HG03175 (cell line): ENCODE measurements at regions not wholly inside any gene's neighbourhood (a gene's known extent, or its start where the extent isn't known, plus 50 kb on each side); places are given as distances from the start of the nearest gene placed in this dataset.

Source experiments
- ATAC-seq: cut with Tn5 transposase; IDR thresholded peaks from one replicate; pipeline ENCODE4 v1.9.1; 2021; ENCODE audit warnings: mild to moderate bottlenecking, moderate library complexity; ENCODE audit not compliant: unreplicated experiment

DNA sequence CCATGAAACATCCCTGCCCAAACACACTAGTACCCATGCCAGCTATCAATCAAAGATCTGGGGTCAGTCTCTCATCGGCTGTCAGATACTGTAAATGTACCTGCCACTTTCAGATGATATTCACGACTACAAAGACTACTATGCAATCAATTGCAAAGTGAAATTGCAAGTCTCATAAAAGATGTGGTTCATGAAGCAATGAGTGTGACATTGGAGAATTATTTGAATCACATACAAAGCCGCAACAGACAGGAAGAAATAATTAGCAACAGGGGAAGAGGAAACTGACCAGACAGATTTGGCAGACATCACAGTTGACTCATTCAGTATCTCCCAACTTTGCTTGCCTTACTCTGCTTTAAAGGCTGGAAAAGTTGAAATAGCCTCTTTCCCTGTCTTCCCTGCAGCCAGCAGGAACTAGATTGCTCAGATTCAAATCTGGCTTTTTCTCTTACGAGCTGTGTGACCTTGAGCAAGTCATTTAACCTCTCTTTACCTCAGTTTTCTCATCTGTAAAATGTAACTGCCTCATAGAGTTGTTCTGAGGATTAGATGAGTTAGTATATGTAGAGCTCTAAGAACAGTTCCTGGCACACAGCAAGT, 95.7 kb upstream of the C3orf80 start:
- ATAC-seq, result peak; percentile 75

DNA sequence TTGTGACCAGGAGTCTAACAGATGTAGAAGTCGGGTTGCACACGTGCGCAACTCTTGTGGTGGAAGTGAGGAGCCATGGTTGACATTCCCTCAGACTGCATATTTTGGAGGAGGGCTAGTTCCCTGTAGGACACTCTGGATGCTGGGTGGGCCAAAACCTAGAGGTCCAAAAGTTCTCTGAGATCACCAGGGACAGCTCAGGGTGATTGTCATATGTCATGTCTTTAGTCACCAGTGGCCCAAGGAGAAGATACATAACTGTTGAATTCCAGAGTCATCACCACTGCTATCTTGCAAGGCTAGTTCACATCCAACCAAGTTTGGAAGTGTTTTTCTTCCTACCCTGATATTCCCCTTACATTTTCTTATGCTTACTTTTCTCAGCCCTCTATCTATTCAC, 95.2 kb upstream of the C3orf80 start:
- peak; percentile 4 for ATAC-seq

DNA sequence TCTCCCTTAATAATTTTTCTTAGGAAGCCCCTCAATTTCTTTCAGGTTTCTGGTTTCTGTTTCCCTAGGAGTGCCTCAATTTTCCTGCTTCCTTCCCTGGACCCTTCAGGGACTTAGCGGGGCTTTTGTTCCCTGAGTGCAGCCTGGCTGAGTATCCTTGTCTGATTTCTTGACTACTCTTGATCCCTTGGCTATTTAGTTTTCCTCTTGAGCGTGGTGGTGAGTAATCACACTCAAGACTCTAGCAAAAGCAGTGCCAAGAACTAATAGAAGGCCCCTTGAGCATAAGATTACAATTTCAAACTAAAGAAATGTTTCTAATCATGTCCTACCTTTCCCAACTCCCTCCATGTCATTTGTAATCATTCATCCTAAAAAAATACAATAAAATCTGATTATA, 94.3 kb upstream of the C3orf80 start:
- no peak for ATAC-seq

- ATAC-seq, result no peak
Observed at GRCh38 chr3:160132226-160132625, 93.0 kb upstream of the C3orf80 start.

DNA sequence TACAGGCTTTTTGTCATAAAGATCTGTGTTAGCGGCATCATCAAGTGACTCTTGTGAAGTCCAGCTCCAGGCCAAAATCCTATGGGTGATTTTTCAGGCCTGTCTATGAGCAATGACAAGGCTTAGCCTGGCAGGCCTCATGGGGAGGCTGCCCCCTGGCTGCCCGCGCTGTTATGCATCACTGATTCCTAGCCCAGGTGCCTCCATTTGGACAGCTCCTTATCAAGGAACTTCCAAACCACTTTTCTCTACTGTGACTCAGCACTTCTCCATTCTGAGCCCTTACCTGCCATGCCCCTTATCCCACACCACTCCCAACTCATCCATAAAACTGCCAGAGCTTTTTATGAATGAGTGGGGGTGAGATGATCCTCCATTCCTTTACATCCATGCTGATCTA, 91.5 kb upstream of the C3orf80 start:
- no peak for ATAC-seq

- ATAC-seq, result no peak
Observed at GRCh38 chr3:160134454-160134853, 90.8 kb upstream of the C3orf80 start.

DNA sequence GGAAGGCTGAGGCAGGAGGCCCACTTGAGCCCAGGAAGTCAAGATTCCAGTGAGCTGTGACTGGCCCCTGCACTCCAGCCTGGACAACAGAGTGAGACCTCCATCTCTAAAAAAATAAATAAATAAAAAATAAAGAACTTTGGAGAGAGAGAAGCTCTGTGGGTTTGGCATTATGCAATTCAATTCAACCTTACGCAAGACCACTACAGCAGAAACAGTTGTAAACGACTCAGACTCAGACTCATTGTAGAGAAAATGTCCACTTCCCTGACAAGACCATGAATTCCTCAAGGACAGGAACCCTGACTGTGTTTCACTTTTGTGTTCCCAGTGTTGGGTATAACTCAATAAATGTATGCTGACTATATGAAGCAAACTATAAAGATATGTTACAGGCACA, 90.3 kb upstream of the C3orf80 start:
- ATAC-seq, result no peak

GRCh38 chr3:160135851-160136250, 89.4 kb upstream of the C3orf80 start:
- ATAC-seq, result peak; percentile 28

DNA sequence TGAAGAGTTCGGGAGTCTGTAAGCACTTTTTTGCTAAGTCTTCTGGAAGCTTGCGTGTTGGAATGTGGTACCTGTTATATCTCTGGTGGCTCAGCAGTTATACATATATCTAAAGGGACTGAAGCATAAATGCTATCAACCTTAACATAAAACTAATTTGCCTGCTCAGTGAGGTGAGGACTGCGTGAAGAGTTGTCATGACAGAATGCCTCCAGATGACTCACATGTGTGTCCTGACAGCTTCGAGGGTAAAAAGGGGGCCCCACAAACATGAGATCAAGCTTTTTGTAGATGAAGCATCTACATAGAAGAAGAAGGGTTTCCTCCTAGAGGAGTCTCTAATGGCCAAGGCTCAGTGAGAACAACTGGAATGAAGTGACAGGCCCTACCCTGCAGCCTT, 88.8 kb upstream of the C3orf80 start:
- ATAC-seq, result peak; percentile 64

GRCh38 chr3:160139291-160139690, 85.9 kb upstream of the C3orf80 start:
- ATAC-seq, result no peak

GRCh38 chr3:160140756-160141155, 84.5 kb upstream of the C3orf80 start:
- no peak for ATAC-seq

- ATAC-seq, result no peak
Observed at GRCh38 chr3:160141485-160142185, 83.6 kb upstream of the C3orf80 start.

DNA sequence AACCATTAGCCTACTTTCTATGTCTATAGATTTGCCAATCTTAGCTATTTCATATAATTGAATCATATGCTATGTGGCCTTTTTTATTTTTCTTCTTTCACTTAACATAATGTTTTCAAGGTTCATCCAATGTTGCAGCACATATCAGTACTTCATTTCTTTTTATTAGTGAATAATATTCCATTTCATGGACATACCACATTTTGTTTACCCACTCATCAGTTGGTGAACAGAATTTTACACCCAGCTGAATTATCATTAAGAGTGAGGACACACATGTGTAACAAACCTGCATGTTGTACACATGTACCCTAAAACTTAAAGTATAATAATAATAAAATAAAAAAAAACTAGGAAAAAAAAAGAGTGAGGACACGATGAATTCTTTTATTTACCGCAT, 81.7 kb upstream of the C3orf80 start:
- no peak for ATAC-seq

DNA sequence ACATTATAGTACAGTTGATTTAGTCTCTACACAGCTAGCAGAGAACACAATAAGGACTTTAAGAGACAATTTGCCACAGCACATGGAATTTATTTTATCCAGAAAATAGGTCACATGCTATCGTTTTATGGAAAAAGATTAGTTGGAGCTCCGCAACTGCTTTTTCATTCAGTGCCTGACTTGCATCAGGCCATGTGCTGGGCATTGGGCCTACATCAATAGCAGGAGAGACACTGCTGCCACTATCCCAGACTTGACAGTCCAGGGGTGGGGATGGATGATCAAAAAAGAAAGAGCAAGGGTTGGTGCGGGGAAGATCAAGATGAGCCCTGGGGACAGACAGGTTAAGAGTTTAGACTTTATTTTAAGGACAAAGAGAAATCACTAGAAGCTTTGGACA, 75.2 kb upstream of the C3orf80 start:
- ATAC-seq, result no peak

DNA sequence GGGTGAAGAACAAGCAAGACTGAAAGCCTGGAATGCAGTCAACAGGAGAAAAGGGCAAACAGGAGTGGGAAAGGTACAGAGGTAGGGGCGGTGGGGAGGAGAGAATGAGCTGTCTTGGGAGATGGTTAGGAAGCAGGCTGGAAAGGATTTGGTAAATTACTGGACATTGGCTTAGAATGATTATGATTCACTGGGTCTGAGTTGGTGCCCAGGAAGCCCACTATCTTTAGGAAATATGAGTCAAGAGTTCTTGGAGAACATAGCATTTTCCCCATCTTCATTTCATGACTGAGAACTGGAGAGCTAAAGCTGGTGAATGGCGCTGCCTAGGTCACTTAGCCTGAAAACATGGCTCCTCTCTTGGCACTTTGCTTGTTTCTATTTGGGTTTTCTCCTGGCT, 74.7 kb upstream of the C3orf80 start:
- ATAC-seq, result no peak

GRCh38 chr3:160152638-160153037, 72.6 kb upstream of the C3orf80 start:
- no peak for ATAC-seq

DNA sequence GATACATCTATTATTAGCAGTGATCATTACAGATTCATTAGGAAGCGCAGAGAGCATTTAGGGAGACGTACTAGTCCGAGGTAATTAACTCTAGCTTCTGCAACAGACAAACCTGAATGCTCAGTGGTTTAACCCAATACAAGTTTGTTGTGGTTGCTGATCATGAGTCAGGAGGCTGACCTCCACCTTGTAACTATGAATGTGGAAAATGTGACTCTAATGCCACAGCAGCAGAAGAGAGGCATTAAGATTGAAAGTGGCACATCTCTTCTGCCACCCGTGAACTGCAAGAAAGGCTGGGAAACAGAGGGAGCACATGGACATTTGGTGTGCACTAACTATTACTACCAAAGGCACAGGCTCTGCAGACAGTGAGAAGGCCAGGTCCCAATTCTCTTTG, 71.2 kb upstream of the C3orf80 start:
- ATAC-seq, result no peak

- no peak for ATAC-seq
Observed at GRCh38 chr3:160154596-160154995, 70.6 kb upstream of the C3orf80 start.

- no peak for ATAC-seq
Observed at GRCh38 chr3:160157321-160157720, 67.9 kb upstream of the C3orf80 start.

DNA sequence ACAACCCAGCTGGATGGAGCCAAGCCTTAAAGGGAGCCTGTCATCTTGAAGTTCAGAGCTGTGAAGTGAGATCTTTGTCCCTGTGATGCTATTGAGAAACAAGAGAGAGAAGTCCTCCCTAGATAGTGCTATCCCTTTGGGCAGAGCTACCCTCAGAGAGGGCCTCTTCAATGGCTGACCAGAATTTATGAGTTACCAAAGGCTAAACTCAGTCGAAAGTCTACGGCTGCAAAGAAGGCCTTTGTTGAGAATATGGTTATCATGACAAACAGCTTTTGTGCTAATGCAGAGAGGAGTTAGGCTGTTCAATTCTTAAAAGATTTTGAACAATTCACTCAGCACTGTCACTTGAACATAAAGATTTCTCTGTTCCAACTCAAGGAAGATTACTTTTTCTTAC, 65.9 kb upstream of the C3orf80 start:
- ATAC-seq, result no peak

DNA sequence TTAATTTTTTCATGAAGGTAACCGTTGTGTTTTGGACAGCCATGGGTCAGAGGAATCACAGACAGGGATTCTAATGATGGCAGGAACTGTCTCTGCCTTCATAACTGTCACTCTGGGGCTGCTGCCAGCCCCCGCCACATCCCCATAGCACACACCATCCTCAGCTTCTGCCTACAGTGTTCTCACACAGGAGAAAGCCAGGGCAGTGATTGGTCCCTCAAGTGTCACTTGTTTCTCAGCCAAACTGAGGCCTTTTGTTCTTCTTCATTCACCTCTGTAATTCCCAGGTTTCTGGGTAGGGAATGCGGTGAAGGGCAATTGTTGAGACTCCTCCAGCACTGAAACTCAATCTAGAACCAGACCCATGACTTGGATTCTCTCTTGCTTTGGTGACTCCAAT, 65.4 kb upstream of the C3orf80 start:
- no peak for ATAC-seq

DNA sequence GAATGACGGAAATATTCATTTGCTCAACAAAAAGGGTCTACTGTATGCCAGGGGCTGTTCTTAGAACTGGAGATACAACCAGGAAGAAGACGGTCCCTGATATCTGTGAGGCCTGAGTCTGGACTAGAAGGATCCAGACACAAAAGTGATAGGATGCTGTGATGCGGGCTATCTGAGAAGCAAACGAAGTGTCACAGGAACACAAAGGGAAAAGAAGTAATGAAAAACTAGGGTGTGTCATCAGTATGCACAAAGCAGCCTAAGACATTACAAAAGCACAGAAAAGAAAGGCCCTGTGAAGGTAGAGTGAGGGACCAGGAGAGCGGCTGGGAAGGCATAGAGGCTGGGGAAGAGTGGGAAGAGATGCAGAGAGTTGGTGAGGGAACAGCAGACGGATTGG, 63.3 kb upstream of the C3orf80 start:
- no peak for ATAC-seq

- no peak for ATAC-seq
Observed at GRCh38 chr3:160162440-160162839, 62.8 kb upstream of the C3orf80 start.
